Cardiac muscle cell (in vitro differentiated cells and primary cell): ENCODE measurements at regions not wholly inside any gene's neighbourhood (a gene's known extent, or its start where the extent isn't known, plus 50 kb on each side); places are given as distances from the start of the nearest gene placed in this dataset.
"Not testable (repeated sequence)": the region's sequence is repeated elsewhere in the genome, so short reads cannot be mapped to it uniquely, and the experiment has no call there.

Experiments used
- DNase-seq, 2 donors: peaks; one replicate each; pipeline versions ENCODE4 v3.0.0 to v3.0.0-alpha.2; 2010 to 2017; ENCODE audit warnings: low read depth in 1 of 2, low spot score in 1 of 2
- H3K27ac ChIP-seq: fragments of 200-600 bp; sonication (generic); 2 replicates; pipeline ENCODE4 v1.5.1; 2016
- H3K27me3 ChIP-seq: fragments of 200-600 bp; sonication (generic); 2 replicates; pipeline ENCODE4 v1.6.0; 2016; ENCODE audit warnings: control low read depth
- H3K36me3 ChIP-seq: fragments of 200-600 bp; sonication (generic); 2 replicates; pipeline ENCODE4 v1.5.1; 2016; ENCODE audit warnings: control low read depth
- H3K4me1 ChIP-seq: fragments of 200-600 bp; sonication (generic); 2 replicates; pipeline ENCODE4 v1.8.1; 2017; ENCODE audit warnings: low read depth, mild to moderate bottlenecking, mixed run types
- H3K4me3 ChIP-seq: fragments of 200-600 bp; sonication (generic); 2 replicates; pipeline ENCODE4 v1.5.1; 2016; ENCODE audit warnings: mild to moderate bottlenecking
- H3K9me3 ChIP-seq: fragments of 200-600 bp; sonication (generic); 2 replicates; pipeline ENCODE4 v1.5.1; 2017; ENCODE audit warnings: low read depth, mild to moderate bottlenecking, control low read depth
- TF ChIP-seq, protein P1 (sequence below): IDR thresholded peaks from 2 replicates; pipeline ENCODE4 v1.5.1; 2012; ENCODE audit warnings: low read depth, mild to moderate bottlenecking, low read length

DNA sequence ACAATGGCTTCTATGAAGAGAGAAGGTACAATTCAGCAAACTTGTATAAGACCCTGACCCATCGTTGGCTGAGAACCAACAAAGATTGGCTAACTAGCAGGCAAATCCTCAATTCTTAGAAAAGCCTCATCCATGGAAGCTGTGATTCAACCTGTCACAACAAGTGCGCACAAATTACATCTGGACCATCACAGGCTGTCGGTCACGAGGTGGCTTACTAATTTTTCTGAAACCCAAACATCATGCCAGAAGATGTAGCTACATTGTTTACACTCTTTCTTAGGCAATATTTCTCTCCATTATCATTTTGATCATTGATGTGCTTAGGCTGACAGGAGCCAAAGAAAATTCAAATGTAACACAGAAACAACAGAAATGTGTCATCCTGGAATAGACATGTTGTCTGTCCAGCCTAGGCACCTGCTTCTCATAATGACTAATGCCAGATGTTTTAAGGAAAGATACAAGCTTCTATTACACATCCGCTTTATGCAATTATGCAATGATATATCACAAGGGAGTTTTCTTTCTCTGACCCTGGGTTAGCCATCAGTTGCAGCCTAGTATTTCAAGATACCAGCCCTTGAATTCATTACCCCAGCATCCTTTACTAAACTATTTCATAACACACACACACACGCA is 92.9 kb upstream of the DIO2 start:
- no peaks in the 10 kb centered on the region for H3K36me3 ChIP-seq
- no peaks in the 10 kb centered on the region for H3K9me3 ChIP-seq
- TF ChIP-seq, protein P1, sequence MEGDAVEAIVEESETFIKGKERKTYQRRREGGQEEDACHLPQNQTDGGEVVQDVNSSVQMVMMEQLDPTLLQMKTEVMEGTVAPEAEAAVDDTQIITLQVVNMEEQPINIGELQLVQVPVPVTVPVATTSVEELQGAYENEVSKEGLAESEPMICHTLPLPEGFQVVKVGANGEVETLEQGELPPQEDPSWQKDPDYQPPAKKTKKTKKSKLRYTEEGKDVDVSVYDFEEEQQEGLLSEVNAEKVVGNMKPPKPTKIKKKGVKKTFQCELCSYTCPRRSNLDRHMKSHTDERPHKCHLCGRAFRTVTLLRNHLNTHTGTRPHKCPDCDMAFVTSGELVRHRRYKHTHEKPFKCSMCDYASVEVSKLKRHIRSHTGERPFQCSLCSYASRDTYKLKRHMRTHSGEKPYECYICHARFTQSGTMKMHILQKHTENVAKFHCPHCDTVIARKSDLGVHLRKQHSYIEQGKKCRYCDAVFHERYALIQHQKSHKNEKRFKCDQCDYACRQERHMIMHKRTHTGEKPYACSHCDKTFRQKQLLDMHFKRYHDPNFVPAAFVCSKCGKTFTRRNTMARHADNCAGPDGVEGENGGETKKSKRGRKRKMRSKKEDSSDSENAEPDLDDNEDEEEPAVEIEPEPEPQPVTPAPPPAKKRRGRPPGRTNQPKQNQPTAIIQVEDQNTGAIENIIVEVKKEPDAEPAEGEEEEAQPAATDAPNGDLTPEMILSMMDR: no peak
- H3K27ac ChIP-seq: no peak overlapping the region
- H3K27me3 ChIP-seq: peaks cover 4% of the 10 kb centered on the region
- H3K4me1 ChIP-seq: no peaks in the 10 kb centered on the region
- no peak overlapping the region for H3K4me3 ChIP-seq
- DNase-seq: peak in 1 of 2 donors; percentile 61

DNA sequence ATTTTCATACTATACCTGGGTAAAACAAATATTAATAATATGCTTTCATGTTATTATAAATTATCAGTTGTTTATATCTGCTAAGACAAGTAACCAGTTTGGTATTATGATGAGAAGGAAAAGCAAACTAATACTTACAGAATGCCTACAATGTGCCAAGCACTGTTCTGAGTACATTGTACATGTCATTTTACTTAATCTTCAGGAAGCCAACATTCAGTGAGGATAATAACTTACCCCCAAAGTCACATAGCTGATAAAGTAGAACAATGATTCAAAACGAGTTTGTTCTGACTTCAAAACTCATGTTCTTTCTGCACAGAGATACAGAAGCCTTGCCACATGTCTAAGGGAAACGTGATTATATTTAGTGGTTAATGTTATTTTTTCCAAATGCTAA is 89.0 kb upstream of the DIO2 start:
- no peak overlapping the region for H3K27ac ChIP-seq
- TF ChIP-seq, protein P1: no peak
- H3K27me3 ChIP-seq: peaks cover 4% of the 10 kb centered on the region
- H3K4me3 ChIP-seq: no peak overlapping the region
- H3K36me3 ChIP-seq: no peaks in the 10 kb centered on the region
- H3K9me3 ChIP-seq: no peaks in the 10 kb centered on the region
- no peak for DNase-seq
- H3K4me1 ChIP-seq: no peaks in the 10 kb centered on the region

DNA sequence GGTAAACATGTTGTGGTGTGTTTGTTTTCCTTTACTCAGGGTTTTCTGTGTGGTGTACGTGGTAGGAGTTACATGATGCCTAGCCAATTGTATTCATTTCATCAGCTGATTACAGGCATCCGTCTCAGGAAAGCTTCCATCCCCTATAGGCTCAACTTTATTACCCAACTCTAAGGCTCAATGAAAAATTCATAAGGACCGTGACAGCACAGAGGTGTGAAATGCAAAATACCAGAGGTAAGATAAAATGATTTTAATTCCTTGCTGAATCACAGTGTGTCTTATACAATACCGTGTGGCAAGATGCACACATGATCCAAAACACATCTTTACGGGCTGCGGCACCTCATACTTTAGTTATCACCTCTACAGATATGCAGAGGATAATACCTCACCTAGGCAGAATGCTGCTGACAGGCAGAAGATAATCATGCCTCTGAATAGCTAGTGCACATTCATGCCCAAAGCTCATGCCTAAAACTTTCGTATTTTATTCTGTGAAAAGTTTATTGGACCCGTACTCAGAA is 87.2 kb upstream of the DIO2 start:
- TF ChIP-seq, protein P1: no peak

DNA sequence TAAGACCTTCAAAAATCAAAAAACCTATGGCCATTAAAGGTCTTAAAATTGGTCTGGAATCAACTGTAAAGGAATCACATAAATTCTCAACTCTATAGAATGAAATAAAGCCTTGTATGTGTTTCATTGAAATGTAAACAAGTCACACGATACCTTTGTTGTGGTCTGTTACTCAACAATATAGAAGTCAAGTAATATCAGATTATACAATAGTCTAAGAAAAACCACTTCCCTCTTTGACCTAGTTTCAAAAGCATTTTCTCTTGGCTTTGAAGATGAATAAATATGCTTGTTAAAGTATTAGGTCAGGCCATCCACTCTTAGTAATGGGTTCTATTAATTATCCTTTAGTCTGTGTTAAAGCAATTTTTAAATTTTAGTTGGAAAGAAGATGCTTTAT is 79.8 kb upstream of the DIO2 start:
- TF ChIP-seq, protein P1: no peak
- no peaks in the 10 kb centered on the region for H3K9me3 ChIP-seq
- H3K27me3 ChIP-seq: no peaks in the 10 kb centered on the region

More for the DNA sequence above, 87.2 kb upstream of the DIO2 start:
- Histone ChIP-seq H3K4me3 (no peak overlapping the region), H3K9me3 (no peaks in the 10 kb centered on the region), H3K4me1 (no peaks in the 10 kb centered on the region), H3K27me3 (no peaks in the 10 kb centered on the region), H3K27ac (no peak overlapping the region), H3K36me3 (no peaks in the 10 kb centered on the region)
- no peak for DNase-seq

DNA sequence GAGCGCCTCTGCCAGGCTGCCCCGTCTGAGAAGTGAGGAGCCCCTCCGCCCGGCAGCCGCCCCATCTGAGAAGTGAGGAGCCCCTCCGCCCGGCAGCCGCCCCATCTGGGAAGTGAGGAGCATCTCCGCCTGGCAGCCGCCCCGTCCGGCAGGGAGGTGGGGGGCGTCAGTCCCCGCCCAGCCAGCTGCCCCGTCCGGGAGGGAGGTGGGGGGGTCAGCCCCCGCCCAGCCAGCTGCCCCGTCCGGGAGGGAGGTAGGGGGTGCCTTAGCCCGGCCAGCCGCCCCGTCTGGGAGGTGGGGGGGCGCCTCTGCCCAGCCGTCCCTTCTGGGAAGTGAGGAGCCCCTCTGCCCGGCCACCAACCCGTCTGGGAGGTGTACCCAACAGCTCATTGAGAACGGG is 75.4 kb upstream of the DIO2 start:
- H3K4me3 ChIP-seq, DNase-seq: not testable (repeated sequence)

More for the DNA sequence above, 79.8 kb upstream of the DIO2 start:
- Histone ChIP-seq H3K36me3 (no peaks in the 10 kb centered on the region), H3K4me1 (no peaks in the 10 kb centered on the region), H3K27ac (no peak overlapping the region), H3K4me3 (no peak overlapping the region)
- no peak for DNase-seq

DNA sequence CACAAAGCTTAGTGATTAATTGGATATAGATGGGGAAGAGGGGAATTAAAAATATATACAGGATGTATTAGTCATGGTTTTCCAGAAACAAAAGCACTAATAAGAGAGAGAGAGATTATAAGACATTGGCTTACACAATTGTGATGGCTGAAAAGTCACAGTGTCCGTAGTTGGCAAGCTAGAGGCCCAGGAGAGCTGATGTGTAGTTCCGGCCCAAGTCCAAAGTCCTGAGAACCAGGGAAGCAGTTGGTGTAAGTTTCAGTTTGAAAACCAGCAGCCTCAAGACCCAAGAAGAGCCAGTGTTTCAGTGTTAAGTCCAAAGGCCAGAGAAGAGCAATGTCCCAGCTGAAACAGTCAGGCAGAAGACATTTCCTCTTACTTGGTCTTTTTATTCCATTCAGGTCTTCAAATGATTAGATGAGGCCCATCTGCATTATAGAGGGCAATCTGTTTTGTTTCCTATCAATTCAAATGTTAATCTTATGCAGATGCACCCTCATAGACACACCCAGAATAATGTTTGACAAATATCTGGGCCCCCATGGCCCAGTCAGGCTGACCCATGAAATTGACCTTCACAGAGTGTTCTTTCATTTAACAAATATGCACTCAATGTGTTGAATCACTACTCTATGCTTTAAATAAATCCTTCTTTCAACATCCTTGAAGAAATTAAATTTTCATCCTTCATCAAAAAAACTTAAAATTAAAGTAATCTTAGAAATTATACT is 67.2 kb upstream of the DIO2 start:
- Histone ChIP-seq H3K27ac (no peak overlapping the region), H3K4me3 (no peak overlapping the region), H3K36me3 (no peaks in the 10 kb centered on the region), H3K27me3 (no peaks in the 10 kb centered on the region), H3K9me3 (no peaks in the 10 kb centered on the region), H3K4me1 (no peaks in the 10 kb centered on the region)
- DNase-seq: peak in 1 of 2 donors; percentile 61
- TF ChIP-seq, protein P1: no peak

More for the DNA sequence above, 75.4 kb upstream of the DIO2 start:
- H3K9me3 ChIP-seq, H3K27me3 ChIP-seq, H3K4me1 ChIP-seq, H3K27ac ChIP-seq, H3K36me3 ChIP-seq: not testable (repeated sequence)
